Ramos (cell line): ENCODE measurements at regions not wholly inside any gene's neighbourhood (a gene's known extent, or its start where the extent isn't known, plus 50 kb on each side); places are given as distances from the start of the nearest gene placed in this dataset.

Experiments used
- in situ Hi-C: fragments of 300-500 bp; cut with MboI; formaldehyde crosslinking; loops from one replicate; pipeline ENCODE4 v1.14.3; 2022; ENCODE audit warnings: low sequenced_read_pairs; ENCODE audit not compliant: unreplicated experiment

DNA sequence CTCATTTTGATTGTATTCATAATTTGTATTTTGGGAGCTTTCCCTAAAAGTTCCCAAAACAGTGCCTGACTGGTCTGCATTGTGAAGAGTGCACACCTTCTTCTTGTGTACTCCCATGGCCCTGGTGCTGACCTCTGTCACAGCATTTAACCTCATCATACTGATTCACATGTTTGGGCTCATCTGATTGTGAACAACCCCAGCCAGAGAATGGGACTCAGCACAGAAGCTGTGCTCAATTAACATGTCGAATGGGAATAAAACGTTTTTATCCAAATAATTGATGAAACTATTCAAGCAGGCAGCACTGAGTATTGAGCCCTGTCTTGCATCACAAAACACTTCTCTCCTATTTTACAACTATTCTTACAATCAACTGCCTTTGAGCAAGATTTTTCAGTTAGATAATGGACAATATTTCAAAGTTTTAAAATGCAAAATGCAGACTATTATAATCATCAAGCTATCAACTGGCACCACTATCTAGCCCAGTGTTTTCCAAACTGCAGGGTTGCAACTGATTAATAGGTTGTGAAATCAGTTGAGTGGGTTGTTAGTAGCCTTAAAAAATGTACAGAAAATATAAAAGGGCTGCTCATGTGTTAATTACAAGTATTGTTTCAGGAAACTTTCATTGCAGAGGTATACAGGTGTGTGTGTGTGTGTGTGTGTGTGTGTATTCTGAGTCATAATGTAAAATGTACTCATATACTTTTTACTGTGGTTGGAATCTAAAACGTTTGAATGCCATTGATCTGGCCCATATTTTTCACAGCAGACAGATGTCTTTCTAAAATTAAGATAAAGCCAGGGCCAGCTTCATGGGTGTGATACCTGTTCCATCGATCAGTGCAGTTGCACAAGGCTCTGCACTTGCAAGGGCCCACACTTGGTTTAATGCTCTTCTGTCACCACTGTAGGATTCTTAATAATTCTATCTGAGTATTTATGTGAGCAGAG is 190.5 kb downstream of the PIK3R1 start:
- in situ Hi-C loops: no loop called here

DNA sequence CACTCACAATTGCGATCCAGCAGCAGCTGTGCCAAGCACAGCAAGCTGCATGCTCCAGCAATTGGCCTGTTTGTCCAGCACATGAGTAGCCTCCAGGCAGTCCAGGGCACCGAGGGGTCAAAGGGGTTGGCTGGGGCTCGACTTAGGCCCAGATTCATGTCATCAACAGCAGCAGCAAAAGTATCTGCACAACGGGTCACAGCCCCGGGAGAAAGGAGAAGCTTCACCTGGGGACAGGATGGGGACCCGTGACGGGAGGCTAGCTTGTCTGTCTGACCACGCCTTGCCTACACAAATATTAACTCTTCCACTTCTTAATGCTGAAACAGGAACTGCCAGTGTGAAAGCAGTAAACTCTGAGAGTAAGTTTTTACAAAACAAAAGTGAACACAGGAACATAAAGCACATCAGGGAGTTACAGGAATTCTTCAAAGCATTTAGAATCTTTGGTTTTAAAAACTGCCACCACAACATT is 191.2 kb downstream of the PIK3R1 start:
- in situ Hi-C loops: no loop called here

DNA sequence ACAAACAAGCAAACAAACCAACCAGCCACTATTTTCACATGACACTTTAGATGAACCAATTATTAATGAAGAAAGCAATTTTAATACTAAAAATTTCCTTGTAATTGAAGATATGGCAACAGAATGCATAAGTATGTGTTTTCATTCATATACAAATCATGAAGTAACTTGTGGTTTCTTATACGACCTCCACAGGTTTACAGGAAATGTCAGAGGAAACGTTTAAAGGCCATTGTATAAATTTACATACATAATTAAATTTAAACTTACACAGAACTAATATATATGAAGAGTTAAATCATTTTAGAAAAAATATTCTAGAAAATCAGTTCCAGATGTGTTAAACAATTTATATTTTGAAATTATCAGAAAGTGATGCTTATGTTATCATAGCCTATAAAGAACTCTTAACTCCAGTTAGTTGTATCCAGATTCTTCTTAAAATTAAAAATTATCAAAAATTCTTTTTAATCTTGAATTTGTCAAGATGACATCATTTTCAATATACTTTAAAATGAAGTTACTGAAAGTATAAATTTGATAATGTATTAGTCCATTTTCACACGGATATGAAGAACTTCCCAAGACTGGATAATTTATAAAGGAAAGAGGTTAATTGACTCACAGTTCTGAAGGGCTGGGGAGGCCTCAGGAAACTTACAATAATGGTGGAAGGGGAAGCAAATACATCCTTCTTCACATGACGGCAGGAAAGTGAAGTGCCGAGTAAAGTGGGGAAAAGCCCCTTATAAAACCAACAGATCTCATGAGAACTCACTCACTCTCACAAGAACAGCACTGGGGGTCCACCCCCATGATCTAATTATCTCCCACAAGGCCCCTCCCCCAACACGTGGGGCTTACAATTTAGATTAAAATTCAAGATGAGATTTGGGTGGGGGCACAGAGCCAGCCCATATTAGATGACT is 192.0 kb downstream of the PIK3R1 start:
- in situ Hi-C loops: no loop called here

DNA sequence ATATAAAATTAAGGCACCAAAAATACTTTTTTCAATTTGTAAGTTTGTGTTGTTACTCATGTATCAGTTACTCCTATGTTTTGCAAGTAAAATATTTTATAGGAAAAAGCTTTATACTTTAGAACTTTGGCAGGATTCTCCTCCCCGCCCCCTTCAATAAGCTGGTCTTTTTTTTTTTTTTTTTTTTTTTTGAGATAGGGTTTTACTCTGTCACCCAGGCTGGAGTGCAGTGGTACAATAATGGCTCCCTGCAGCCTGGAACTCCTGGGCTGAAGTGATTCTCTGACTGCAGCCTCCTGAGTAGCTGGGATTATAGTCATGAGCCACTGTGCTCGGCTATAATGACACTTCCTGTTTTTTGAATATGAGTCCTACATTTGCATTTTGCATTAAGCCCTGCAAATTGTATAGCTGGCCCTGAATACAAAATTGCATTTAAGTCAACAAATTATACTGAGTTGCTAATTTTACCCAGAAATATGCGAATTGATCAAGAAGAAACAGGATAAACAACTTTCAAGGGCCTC is 192.9 kb downstream of the PIK3R1 start:
- in situ Hi-C loops: no loop called here

DNA sequence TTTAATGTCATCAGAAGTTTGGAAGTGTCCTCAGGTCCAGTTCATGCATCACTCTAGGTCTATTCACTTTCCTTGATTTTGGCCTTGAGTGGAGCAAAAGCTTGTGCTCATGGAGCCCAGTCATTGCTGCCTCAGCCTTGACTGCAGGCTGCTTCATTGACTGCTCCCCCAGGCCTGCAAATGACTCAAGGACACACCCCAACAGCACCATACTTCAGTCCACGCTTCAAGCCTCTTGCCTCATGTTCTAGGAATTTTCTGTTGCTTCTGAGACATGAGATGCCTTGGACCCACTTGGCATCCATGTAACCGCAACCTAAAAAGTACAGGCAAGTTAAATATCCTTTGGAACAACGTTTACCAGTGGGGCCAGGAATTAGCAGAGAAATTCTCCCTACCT is 193.7 kb downstream of the PIK3R1 start:
- in situ Hi-C loops: no loop called here

DNA sequence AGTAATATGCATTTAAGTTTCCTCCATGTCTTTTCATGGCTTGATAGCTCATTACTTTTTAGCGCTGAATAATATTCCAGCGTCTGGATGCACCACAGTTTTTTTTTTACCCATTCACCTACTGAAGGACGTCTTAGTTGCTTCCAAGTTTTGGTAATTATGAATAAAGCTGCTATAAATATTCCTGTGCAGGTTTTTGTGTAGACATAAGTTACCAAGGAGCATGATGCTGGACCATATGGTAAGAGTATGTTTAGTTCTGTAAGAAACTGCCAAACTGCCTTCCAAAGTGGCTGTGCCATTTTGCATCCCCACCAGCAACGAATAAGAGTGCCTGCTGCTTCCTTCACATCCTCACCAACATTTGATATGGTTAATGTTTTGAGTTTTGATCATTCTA is 195.6 kb downstream of the PIK3R1 start:
- in situ Hi-C loops: no loop called here

DNA sequence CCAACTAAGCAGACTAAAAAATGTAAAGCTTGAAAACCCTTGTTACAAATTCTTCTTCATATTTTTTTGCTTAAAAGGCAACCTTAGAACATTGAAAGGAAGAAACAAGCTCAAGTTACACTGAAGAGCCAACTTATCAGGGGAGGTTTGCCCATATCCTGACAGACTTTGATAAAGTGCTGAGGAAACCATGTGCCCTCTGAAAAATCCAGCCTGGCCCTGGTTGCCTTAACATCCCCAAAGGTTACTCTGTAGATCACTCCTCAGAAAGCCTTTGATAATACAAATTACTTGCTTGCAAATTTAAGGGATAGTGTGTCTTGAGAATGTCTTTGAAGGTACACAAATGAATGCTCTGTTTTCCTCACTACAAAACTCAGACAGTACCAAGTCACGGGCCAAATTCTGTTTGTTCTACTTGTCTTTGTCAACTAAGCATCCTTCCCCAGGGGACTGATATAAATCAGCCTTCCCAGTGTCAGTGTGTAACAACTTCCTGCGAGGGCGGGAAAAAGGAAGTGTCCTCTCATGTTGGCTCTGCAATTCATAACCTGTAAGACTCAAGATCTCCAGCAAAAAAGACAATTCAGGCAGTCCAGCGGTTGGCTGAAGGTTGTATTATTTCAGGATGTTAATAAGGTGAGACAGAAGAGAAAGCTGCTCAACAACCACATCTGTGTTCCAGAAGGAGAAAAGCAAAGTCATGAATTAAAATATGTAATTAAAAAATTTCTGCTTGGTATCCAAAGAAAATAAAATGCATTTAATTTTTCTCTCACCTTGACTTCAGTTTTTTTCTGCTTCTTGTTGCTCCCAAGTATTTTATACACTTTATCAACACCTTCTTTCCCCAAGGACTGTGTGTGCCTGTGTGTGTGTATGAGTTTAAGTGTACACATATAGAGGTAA is 199.9 kb downstream of the PIK3R1 start:
- in situ Hi-C loops: no loop called here

DNA sequence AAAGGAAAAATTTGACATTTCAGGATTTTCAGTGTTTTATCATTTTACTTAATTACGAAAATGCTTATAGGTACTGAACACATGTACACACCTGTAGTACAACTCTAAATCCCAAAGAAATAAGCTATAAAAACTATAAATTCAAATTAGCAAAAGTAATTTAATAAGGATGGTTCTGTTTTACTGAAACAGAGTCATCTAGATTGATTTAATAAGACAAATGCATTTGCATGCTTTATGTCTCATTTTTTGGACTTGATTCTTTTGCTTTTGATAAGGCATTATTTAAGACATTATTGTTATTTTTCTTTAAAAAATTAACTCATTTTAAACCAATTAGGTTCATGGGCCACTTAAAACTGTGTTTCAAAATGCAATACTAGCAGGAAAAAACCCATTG is 201.2 kb downstream of the PIK3R1 start:
- in situ Hi-C loops: no loop called here

DNA sequence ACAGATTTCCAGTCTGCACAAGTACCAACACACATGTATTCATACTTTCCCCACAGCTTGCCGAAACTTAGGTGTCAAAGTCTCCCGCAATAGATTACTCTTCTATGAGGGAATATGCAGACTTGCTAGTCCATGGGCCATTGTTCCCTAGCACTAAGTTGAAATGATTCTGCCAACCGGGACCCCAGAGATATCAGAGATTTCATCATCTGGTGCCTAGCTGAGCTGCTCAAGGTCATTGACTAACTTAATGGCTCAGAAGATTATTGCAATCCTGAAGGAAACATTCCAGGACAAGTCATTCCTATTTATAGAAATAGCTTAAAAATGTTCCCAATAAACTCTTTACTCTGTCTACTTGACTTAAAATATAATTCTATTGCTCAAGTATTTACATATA is 202.6 kb downstream of the PIK3R1 start:
- in situ Hi-C loops: no loop called here

DNA sequence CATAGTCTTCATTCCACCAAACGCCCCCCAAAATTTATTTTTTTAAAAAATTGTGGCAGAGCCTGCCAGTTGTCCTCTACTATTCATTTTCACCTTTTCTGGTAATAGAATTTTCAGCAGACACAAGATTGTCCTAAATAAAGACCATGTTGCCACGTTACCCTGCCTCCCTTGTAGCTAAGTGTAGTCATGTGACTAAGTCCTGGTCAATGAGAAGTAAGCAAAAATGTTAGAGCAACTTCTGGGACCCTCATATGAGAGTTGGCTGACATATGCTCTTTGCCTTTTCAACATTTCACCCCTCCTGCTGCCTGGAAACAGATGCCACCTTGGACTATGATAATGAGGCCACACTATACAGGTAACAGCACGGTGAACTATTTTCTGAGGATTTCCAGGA is 203.1 kb downstream of the PIK3R1 start:
- in situ Hi-C loops: no loop called here

DNA sequence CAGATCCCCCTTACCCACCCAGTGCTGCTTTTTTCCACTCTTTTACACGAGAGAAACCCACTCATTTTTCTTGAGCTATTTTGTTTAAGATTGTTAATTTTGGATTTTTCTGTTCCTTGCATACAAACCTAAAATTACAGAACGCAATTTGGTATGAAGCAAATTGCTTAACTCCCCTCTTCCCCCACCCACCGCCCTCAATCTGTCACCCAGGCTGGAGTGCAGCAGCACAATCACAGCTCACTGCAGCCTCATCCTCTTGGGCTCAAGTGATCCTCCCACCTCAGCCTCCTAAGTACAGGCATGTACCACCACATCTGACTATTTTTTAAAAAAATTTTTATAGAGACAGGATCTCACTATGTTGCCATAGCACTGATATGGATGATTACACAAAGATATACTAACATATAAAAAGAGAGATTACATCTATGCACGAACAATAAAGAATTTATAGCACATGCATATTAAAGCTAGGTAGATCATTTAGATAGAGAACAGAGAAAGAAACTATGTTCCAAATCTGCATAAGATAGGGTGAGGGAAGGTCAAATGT is 203.6 kb downstream of the PIK3R1 start:
- in situ Hi-C loops: no loop called here

DNA sequence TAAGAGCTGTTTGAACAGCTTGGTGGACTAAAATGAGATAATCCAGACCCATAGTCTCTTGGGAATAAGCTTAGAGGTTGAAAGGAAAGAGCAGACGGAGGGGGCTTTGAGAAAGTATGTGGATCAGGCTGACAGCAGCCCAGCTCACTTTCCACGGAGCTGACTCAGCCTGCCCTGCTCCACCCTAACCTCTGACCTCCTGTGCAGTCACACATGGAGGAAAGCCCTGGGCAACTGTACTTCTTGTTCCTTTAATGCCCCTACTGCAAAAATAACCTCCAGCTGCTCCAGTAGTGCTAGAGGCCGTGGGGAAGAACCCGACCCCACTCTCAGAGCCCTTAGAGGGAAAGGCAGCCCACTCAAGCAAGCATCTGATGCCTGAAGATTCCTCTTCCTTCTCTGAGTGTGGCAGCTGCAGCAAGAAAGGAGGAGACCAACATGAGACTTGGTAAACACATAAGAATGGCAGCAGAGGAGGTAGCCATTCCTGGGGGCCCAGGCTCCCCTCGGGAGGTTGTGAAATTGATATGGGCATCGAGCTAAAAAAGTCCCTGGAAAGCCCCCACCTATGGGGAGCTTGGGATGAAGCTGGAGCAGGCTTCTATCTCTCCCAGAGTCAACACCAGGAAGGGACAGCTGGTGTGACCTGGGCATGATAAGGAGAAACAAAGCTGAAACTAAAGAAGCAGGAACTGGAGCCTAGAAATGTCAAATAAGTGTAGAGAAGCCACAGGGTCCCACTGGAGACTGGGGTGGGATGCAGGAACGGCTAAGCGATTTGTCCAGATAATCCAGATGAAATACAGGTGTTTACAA is 204.3 kb downstream of the PIK3R1 start:
- in situ Hi-C loops: no loop called here

DNA sequence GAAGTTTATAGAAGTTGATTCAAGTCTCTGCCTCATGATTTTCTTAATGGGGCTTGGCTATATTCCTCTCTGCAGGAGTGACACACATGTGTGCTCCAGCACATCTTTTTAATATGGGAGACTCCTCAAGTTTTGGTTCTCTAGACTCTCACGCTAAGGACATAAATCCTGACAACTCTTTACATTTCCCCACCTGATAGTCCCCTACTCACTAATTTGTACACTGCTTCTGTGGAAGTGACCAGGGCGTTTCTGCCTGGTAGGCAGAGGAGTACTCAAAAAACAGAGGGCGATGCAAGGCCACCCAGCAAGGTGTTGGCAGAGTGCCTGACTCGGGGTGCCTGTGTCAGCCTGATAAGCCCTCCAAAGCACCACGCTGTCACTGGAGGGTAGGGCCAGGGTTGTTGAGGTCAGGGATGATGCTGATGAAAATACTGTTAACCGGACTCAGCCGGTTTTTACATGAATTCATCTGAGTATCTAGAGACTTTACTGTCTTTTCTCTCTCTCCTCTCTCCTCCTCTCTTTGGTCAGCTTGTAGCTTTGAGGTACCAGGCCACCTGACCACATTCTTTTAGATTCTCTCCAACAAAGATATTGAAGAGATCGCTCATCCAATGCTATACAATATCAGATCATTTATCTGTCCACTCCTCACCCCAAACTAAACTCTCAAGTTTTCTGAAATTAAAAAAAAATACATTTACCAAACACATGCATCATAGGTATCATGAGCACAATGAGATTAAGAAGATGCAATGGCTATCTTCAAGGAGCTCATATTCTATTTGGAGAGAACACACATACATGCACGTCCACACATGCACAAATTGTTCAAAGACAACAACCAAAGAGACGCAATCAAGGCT is 205.2 kb downstream of the PIK3R1 start:
- in situ Hi-C loops: no loop called here

DNA sequence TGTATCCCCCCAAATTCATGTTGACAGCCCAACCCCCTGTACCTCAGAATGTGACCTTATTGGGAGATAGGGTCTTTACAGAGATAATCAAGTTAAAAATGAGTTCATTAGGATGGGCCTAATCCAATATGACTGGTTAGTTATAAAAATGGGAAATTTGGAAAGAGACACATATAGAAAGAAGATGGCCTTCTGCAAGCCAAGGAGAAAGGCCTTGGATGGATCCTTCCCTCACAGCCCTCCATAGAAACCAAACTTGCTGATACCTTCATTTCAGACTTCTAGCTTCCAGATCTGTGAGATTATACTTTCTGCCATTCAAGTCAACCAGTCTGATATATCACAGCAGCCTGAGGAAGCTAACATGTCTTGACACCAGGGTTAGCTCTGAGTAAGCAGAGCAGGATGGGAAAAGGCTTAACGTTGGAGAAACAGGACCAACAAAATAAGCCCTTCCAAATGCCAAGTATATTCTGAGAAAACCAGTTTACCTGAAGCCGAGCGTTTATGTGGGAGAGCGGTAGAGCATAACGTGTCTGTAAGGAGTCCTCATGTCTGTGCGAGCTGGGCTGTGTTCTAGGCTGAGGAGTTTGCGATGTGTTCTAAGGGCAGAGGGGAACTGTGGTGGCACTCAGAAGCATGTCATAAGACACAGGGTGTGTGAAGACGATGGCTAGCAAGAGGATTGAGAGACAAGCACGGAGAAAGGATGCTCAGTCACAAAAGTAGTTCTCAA is 206.1 kb downstream of the PIK3R1 start:
- in situ Hi-C loops: no loop called here

DNA sequence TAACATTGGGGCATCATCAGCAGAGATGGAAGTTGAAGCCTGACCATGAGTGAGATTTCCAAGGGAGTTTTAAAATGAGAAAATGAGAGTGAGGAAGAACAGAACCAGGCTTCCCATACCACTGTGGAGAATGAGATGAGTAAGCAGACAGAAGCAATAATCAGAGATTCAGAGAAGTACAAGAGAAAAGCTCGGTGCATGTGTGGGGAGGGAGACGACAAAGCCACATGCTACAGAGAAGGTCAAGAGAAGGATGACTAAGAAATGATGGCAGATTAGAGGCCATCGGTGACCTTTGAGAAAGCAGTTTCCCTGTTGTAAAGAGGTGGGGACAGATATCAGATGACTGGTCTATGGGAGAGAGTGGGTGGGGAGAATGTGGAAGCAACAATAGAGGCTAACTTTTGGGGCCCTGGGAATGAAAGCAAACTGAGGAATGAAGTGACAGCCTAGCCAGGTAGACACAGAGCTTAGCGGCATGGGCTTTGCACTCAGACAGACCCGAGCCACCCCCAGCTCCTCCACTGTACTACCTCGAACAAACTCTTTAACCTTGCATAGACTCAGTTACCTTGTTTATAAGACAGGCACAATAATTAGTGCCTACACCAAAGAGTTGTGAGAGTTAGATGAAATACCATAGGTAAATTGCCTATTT is 207.7 kb downstream of the PIK3R1 start:
- in situ Hi-C loops: no loop called here

DNA sequence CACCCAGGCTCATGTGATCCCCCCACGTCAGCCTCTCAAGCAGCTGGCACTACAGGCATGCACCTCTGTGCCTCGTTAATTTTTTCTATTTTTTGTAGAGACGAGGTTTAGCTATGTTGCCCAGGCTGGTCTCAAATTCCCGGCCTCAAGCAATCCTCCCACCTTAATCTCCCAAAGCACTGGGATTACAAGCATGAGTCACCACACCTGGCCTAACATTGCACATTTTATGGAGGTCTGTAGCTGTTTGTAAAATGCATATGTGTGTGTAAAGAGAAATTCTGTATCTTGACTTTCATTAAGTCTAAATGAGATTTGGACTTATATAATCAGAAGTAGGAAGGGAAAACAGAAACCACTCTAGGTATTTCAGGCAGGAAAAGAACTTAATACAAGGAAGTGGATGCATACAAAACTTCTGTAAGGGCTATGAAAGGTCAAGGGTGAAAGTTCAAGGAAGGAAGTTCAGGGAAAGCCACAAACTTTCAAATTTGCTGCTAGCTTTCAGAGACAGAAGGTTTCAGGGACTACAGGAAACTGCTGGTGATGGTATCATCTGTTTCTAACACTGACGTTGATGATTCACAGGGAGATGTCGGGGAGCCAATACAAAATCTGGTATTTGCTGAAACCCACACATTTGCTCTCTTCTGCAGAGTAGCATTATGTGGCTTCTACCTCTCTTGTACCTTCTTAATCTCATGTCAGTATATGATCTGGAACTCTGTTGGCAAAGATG is 209.4 kb downstream of the PIK3R1 start:
- in situ Hi-C loops: no loop called here
